Naive thymus-derived CD8-positive, alpha-beta T cell (primary cell): ENCODE measurements at regions not wholly inside any gene's neighbourhood (a gene's known extent, or its start where the extent isn't known, plus 50 kb on each side); places are given as distances from the start of the nearest gene placed in this dataset.
"Not testable (repeated sequence)": the region's sequence is repeated elsewhere in the genome, so short reads cannot be mapped to it uniquely, and the experiment has no call there.

Experiments used
- ATAC-seq, 2 donors: fragments of 150-1000 bp; cut with Tn5 transposase in 1 of 2; sonication (Bioruptor Pico), chemical (Tn5 transposase) in 1 of 2; 1 replicate in 1 of 2; 2 replicates in 1 of 2; pipeline ENCODE4 v1.10.0; 2021; ENCODE audit warnings: mild to moderate bottlenecking in 2 of 2, moderate library complexity in 2 of 2
- POLR2A ChIA-PET: fragments of 350-600 bp; sonication (Branson Sonifier 250); formaldehyde crosslinking; loops from one replicate; lab custom pipeline; 2021; ENCODE audit warnings: antibody characterized with exemption; lab: Charles Lee
- DNase-seq, 10 donors: peaks; one replicate each; pipeline versions ENCODE4 v3.0.0 to v3.0.0-alpha.2; 2020 to 2022
- H3K27ac Mint-ChIP-seq, 10 donors: one replicate each; pipeline ENCODE4 v1.8.0; 2020 to 2022; ENCODE audit warnings: mild to moderate bottlenecking in 10 of 10, mixed read lengths in 10 of 10, moderate library complexity in 4 of 10, inconsistent platforms in 1 of 10
- H3K27me3 Mint-ChIP-seq, 5 donors: one replicate each; pipeline ENCODE4 v1.8.0; 2021 to 2022; ENCODE audit warnings: mixed read lengths in 5 of 5
- H3K36me3 Mint-ChIP-seq, 3 donors: one replicate each; pipeline ENCODE4 v1.8.0; 2020 to 2022; ENCODE audit warnings: mixed read lengths in 3 of 3, mild to moderate bottlenecking in 2 of 3, inconsistent platforms in 1 of 3
- H3K4me1 Mint-ChIP-seq, 4 donors: one replicate each; pipeline ENCODE4 v1.8.0; 2021 to 2022; ENCODE audit warnings: mixed read lengths in 4 of 4
- H3K4me3 Mint-ChIP-seq, 10 donors: one replicate each; pipeline ENCODE4 v1.8.0; 2020 to 2022; ENCODE audit warnings: mild to moderate bottlenecking in 10 of 10, mixed read lengths in 10 of 10, moderate library complexity in 6 of 10, inconsistent platforms in 1 of 10
- H3K9me3 Mint-ChIP-seq, 9 donors: one replicate each; pipeline ENCODE4 v1.8.0; 2020 to 2022; ENCODE audit warnings: mixed read lengths in 9 of 9, mild to moderate bottlenecking in 3 of 9, inconsistent platforms in 1 of 9, moderate library complexity in 1 of 9

DNA sequence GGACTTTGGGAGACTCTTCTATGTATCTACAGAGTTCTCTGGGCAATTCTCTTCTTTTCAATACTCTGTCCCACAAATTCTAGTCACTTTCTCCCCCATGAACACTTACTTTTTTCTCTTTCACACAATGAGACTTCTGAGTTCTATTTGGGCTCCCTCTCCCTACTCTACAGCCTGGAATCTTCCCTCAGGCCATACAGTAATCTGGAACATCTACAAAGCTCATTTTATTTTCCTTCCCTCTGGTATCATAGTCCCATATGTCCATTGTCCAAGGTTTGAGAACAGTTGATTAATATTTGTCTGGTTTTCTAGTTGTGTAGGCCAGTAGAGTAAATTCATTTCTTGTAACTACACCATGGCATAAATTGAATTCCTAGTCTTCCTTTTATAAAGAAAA lies 544.6 kb upstream of the RAG2 start:
- H3K9me3 Mint-ChIP-seq, result peaks cover 2 to 42% (median 16%) of the 10 kb centered on the region in 9 donors
- DNase-seq (no peak), ATAC-seq (no peak)
- H3K27ac Mint-ChIP-seq, result no peak overlapping the region
- no peak overlapping the region for H3K4me3 Mint-ChIP-seq
- POLR2A ChIA-PET, result no interaction called here
- no peaks in the 10 kb centered on the region for H3K27me3 Mint-ChIP-seq
- no peaks in the 10 kb centered on the region for H3K4me1 Mint-ChIP-seq
- no peaks in the 10 kb centered on the region for H3K36me3 Mint-ChIP-seq

GRCh38 chr11:37141707-37142106 lies 543.7 kb upstream of the RAG2 start:
- H3K36me3 Mint-ChIP-seq, result no peaks in the 10 kb centered on the region
- H3K4me3 Mint-ChIP-seq, result no peak overlapping the region
- ATAC-seq, result no peak
- no peaks in the 10 kb centered on the region for H3K27me3 Mint-ChIP-seq
- POLR2A ChIA-PET, result no interaction called here
- peaks cover 2 to 33% (median 13%) of the 10 kb centered on the region in 9 donors for H3K9me3 Mint-ChIP-seq
- no peaks in the 10 kb centered on the region for H3K4me1 Mint-ChIP-seq
- no peak overlapping the region for H3K27ac Mint-ChIP-seq
- DNase-seq, result no peak

DNA sequence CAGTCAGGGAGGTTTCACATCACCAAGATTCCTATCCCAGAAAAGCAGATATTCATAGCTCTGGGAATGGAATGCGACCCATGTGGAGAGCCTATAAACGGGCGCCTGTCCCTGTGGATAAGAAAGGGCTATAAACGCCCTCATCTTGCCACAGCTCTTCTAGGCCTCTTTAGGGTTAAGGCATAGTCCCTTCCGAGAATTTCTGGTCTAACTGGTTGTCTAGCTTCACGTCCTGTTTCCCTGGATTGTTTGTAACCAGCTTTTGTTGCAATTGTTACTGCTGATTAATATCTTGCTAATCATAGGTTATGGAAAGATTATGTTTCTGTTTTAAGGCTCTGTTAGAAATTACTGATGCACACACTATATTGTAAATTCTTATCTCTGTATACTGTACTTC lies 537.6 kb upstream of the RAG2 start:
- DNase-seq, H3K36me3 Mint-ChIP-seq, H3K4me3 Mint-ChIP-seq, POLR2A ChIA-PET, H3K4me1 Mint-ChIP-seq, H3K27me3 Mint-ChIP-seq, H3K27ac Mint-ChIP-seq, ATAC-seq: not testable (repeated sequence)
- peaks cover 5 to 31% (median 8%) of the 10 kb centered on the region in 9 donors for H3K9me3 Mint-ChIP-seq

DNA sequence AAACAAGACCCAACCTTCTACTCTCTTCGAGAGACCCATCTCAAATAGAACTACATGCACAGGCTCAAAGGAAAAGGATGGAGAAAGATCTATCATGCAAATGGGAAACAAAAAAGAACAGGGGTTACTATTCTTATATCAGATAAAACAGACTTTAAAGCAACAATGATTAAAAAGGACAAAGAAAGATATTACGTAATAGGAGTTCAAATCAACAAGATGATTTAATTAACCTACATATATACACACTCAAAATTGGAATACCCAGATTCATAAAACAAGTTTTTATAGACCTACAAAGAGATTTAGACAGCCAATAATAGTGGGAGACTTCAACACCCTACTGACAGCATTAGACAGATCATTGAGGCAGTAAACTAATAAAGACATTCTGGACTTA lies 536.6 kb upstream of the RAG2 start:
- POLR2A ChIA-PET, result no interaction called here
- DNase-seq, result no peak
- no peak for ATAC-seq
- Mint-ChIP-seq H3K27me3 (no peaks in the 10 kb centered on the region), H3K9me3 (peaks cover 5 to 38% (median 8%) of the 10 kb centered on the region in 9 donors), H3K4me3 (no peak overlapping the region), H3K27ac (no peak overlapping the region), H3K36me3 (peaks cover 0 to 5% (median 0%) of the 10 kb centered on the region in 3 donors), H3K4me1 (no peaks in the 10 kb centered on the region)

DNA sequence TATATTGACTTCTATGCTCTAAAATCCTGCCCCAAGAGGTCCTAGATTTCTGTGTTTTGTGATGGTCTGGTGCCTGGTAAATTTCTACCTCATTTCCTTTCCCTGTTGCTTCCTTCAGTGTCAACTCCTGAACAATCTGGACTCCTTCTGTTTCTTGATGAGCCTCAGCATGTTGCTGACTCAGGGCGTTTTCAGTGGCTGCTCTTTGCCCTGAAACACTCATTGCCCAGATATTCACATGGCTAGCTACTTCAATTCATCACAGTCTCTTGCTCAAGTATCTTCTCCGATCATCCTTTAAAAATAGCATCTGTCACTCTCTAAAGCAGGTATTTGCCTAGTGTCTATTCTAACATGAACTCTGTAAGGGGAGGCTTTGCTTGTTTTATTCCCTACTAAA lies 526.3 kb upstream of the RAG2 start:
- Mint-ChIP-seq H3K27ac (no peak overlapping the region), H3K36me3 (no peaks in the 10 kb centered on the region), H3K4me3 (no peak overlapping the region), H3K4me1 (no peaks in the 10 kb centered on the region), H3K9me3 (peaks cover 0 to 33% (median 6%) of the 10 kb centered on the region in 9 donors), H3K27me3 (no peaks in the 10 kb centered on the region)
- no peak for ATAC-seq
- POLR2A ChIA-PET, result no interaction called here
- no peak for DNase-seq

GRCh38 chr11:37115963-37116362 lies 517.9 kb upstream of the RAG2 start:
- POLR2A ChIA-PET, result no interaction called here
- ATAC-seq, result no peak
- H3K36me3 Mint-ChIP-seq, result no peaks in the 10 kb centered on the region
- no peaks in the 10 kb centered on the region for H3K27me3 Mint-ChIP-seq
- H3K9me3 Mint-ChIP-seq, result peaks cover 0 to 13% (median 5%) of the 10 kb centered on the region in 9 donors
- no peak for DNase-seq
- H3K4me3 Mint-ChIP-seq, result no peak overlapping the region
- H3K27ac Mint-ChIP-seq, result no peak overlapping the region
- H3K4me1 Mint-ChIP-seq, result no peaks in the 10 kb centered on the region

- H3K9me3 Mint-ChIP-seq, result peaks cover 0 to 9% (median 0%) of the 10 kb centered on the region in 9 donors
- H3K4me3 Mint-ChIP-seq, result no peak overlapping the region
- DNase-seq (no peak), ATAC-seq (no peak)
- H3K36me3 Mint-ChIP-seq, result no peaks in the 10 kb centered on the region
- no peaks in the 10 kb centered on the region for H3K27me3 Mint-ChIP-seq
- H3K4me1 Mint-ChIP-seq, result peaks cover 0 to 1% (median 0%) of the 10 kb centered on the region in 4 donors
- no peak overlapping the region for H3K27ac Mint-ChIP-seq
- POLR2A ChIA-PET, result no interaction called here
These were observed 512.3 kb upstream of the RAG2 start for GRCh38 chr11:37110385-37110784.

DNA sequence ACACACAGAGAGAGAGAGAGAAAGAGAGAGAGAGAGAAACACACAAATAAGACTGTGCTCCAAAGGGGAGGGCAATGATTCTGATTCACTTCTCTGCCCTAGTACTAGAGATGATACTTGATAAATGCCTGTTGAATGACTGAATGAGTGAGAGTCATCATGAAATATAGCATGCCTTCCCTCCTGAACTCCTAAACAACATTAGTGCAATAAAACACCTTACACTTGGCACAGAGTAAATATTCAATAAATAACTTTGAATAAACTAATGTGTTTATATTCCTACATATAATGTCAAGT lies 511.2 kb upstream of the RAG2 start:
- Mint-ChIP-seq H3K27ac (no peak overlapping the region), H3K36me3 (no peaks in the 10 kb centered on the region), H3K9me3 (peaks cover 0 to 9% (median 2%) of the 10 kb centered on the region in 9 donors), H3K27me3 (no peaks in the 10 kb centered on the region), H3K4me3 (no peak overlapping the region), H3K4me1 (peaks cover 0 to 1% (median 0%) of the 10 kb centered on the region in 4 donors)
- no peak for DNase-seq
- POLR2A ChIA-PET, result no interaction called here
- no peak for ATAC-seq

DNA sequence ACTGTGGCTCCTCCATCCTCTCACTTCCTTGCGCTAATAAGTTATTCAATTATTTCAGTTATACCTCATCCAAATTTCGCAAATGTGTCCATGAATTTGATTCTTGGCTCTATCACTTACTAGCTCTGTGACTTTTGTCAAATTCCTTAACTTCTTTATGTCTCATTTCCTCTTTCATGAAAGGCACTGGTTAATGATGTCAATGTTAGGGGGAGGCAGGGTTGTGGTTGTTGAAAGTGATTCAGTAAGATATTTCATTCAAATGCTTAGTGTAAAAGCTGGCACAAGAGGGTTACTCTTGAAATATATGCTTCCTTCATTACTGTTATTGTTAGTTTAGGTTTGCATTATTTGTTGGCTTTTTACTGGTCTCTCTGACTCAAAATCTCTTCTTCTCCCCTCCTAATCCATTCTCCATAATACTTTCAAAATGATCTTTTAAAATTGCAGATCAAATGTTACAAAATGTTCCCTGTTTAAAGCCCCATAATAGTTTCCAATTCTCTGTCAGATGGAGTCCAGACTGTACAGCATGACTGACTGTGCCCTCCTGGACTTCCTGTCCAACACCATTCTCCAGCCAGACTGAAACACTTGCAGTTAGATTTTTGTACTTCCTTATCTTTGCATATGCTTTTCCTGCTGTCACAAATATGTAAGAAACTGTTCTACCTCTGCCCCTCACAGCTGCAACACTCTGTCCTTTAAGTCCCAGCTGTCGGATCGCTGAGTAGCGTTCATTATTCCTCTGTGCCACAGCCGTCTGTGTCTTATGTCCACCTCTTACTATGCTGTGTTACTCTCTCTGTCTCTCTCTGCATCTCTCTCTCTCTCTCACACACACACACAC lies 510.6 kb upstream of the RAG2 start:
- no peak overlapping the region for H3K27ac Mint-ChIP-seq
- POLR2A ChIA-PET, result no interaction called here
- H3K4me3 Mint-ChIP-seq, result no peak overlapping the region
- H3K9me3 Mint-ChIP-seq, result peaks cover 0 to 10% (median 2%) of the 10 kb centered on the region in 9 donors
- H3K27me3 Mint-ChIP-seq, result no peaks in the 10 kb centered on the region
- no peak for DNase-seq
- no peaks in the 10 kb centered on the region for H3K36me3 Mint-ChIP-seq
- peaks cover 0 to 1% (median 0%) of the 10 kb centered on the region in 4 donors for H3K4me1 Mint-ChIP-seq
- no peak for ATAC-seq

- Mint-ChIP-seq H3K4me3 (no peak overlapping the region), H3K9me3 (peaks cover 0 to 11% (median 3%) of the 10 kb centered on the region in 9 donors), H3K27me3 (no peaks in the 10 kb centered on the region), H3K4me1 (peaks cover 0 to 1% (median 0%) of the 10 kb centered on the region in 4 donors), H3K27ac (no peak overlapping the region), H3K36me3 (no peaks in the 10 kb centered on the region)
- DNase-seq (no peak), ATAC-seq (no peak)
- POLR2A ChIA-PET, result no interaction called here
These were observed 509.8 kb upstream of the RAG2 start for GRCh38 chr11:37107831-37108230.

- peaks cover 0 to 14% (median 5%) of the 10 kb centered on the region in 9 donors for H3K9me3 Mint-ChIP-seq
- ATAC-seq (no peak), DNase-seq (no peak)
- no peak overlapping the region for H3K4me3 Mint-ChIP-seq
- H3K4me1 Mint-ChIP-seq, result peaks cover 0 to 1% (median 0%) of the 10 kb centered on the region in 4 donors
- H3K36me3 Mint-ChIP-seq, result no peaks in the 10 kb centered on the region
- H3K27me3 Mint-ChIP-seq, result no peaks in the 10 kb centered on the region
- POLR2A ChIA-PET, result no interaction called here
- H3K27ac Mint-ChIP-seq, result no peak overlapping the region
These were observed 509.4 kb upstream of the RAG2 start for GRCh38 chr11:37107415-37107814.

GRCh38 chr11:37105427-37105826 lies 507.4 kb upstream of the RAG2 start:
- no peaks in the 10 kb centered on the region for H3K36me3 Mint-ChIP-seq
- H3K27me3 Mint-ChIP-seq, result no peaks in the 10 kb centered on the region
- no peak overlapping the region for H3K27ac Mint-ChIP-seq
- POLR2A ChIA-PET, result no interaction called here
- no peak for DNase-seq
- peaks cover 0 to 1% (median 0%) of the 10 kb centered on the region in 4 donors for H3K4me1 Mint-ChIP-seq
- no peak overlapping the region for H3K4me3 Mint-ChIP-seq
- H3K9me3 Mint-ChIP-seq, result peaks cover 0 to 21% (median 8%) of the 10 kb centered on the region in 9 donors
- ATAC-seq, result no peak

DNA sequence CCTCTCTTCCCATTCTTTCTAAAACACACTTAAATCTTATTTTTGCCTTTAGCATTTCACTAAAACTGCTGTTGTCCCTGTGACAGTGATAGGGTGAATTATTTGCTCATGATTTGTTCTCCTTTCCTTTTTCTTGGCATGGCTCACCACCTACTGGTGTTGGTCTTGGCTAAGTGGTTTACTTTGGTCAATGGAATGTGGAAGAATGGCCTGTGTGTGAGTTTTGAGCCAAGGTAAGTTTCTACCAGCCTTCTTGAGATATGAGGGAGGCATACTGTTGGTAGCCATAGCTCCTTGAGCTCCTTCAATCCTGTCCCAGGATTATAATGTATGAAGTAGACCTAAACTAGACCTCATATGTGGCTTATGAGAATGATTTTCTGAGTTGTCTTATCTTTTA lies 506.3 kb upstream of the RAG2 start:
- Mint-ChIP-seq H3K27ac (no peak overlapping the region), H3K4me1 (peaks cover 0 to 1% (median 0%) of the 10 kb centered on the region in 4 donors), H3K9me3 (peaks cover 0 to 29% (median 8%) of the 10 kb centered on the region in 9 donors), H3K27me3 (no peaks in the 10 kb centered on the region), H3K36me3 (no peaks in the 10 kb centered on the region), H3K4me3 (no peak overlapping the region)
- DNase-seq (no peak), ATAC-seq (no peak)
- POLR2A ChIA-PET, result no interaction called here

- no peak for ATAC-seq
- Mint-ChIP-seq H3K27ac (no peak overlapping the region), H3K9me3 (peaks cover 0 to 44% (median 7%) of the 10 kb centered on the region in 9 donors), H3K4me3 (no peak overlapping the region), H3K27me3 (no peaks in the 10 kb centered on the region), H3K36me3 (no peaks in the 10 kb centered on the region), H3K4me1 (no peaks in the 10 kb centered on the region)
- DNase-seq, result no peak
- POLR2A ChIA-PET, result no interaction called here
These were observed 502.0 kb upstream of the RAG2 start for GRCh38 chr11:37100008-37100407.
